HL-60/S4 treated with retinoic acid at 250 ng/mL for 4 days and 3 days (cell line): ENCODE measurements at regions not wholly inside any gene's neighbourhood (a gene's known extent, or its start where the extent isn't known, plus 50 kb on each side); places are given as distances from the start of the nearest gene placed in this dataset.
"Not testable (repeated sequence)": the region's sequence is repeated elsewhere in the genome, so short reads cannot be mapped to it uniquely, and the experiment has no call there.

Source experiments
- in situ Hi-C: fragments of 300-500 bp; cut with MboI; formaldehyde crosslinking; loops from 2 replicates; pipeline ENCODE4 v1.7.0; 2022; ENCODE audit warnings: low sequenced_read_pairs

GRCh38 chr2:144642131-144642530 is 122.2 kb upstream of the ZEB2 start:
- in situ Hi-C loops, result no loop called here

- in situ Hi-C loops, result not testable (repeated sequence)
Measured at GRCh38 chr2:144638250-144638649, 118.3 kb upstream of the ZEB2 start.

- in situ Hi-C loops, result not testable (repeated sequence)
Measured at GRCh38 chr2:144636860-144637259, 116.9 kb upstream of the ZEB2 start.

GRCh38 chr2:144632809-144633208 is 112.9 kb upstream of the ZEB2 start:
- in situ Hi-C loops, result no loop called here

GRCh38 chr2:144631636-144632035 is 111.7 kb upstream of the ZEB2 start:
- in situ Hi-C loops, result no loop called here

- in situ Hi-C loops, result no loop called here
Measured at GRCh38 chr2:144630459-144631215, 110.7 kb upstream of the ZEB2 start.

- in situ Hi-C loops, result no loop called here
Measured at GRCh38 chr2:144629935-144630334, 110.0 kb upstream of the ZEB2 start.

GRCh38 chr2:144628566-144628965 is 108.6 kb upstream of the ZEB2 start:
- in situ Hi-C loops, result no loop called here

- in situ Hi-C loops, result no loop called here
Measured at GRCh38 chr2:144625626-144626025, 105.7 kb upstream of the ZEB2 start.

- in situ Hi-C loops, result no loop called here
Measured at GRCh38 chr2:144625226-144625625, 105.3 kb upstream of the ZEB2 start.

- in situ Hi-C loops, result no loop called here
Measured at GRCh38 chr2:144624451-144624850, 104.5 kb upstream of the ZEB2 start.

GRCh38 chr2:144622373-144622772 is 102.5 kb upstream of the ZEB2 start:
- in situ Hi-C loops, result not testable (repeated sequence)

- in situ Hi-C loops, result no loop called here
Measured at GRCh38 chr2:144621266-144621665, 101.3 kb upstream of the ZEB2 start.

GRCh38 chr2:144619760-144620159 is 99.8 kb upstream of the ZEB2 start:
- in situ Hi-C loops, result no loop called here

- in situ Hi-C loops, result not testable (repeated sequence)
Measured at GRCh38 chr2:144617171-144617570, 97.3 kb upstream of the ZEB2 start.

- in situ Hi-C loops, result no loop called here
Measured at GRCh38 chr2:144615866-144616565, 96.1 kb upstream of the ZEB2 start.

GRCh38 chr2:144607891-144608521 is 88.1 kb upstream of the ZEB2 start:
- in situ Hi-C loops, result no loop called here

GRCh38 chr2:144607099-144607498 is 87.2 kb upstream of the ZEB2 start:
- in situ Hi-C loops, result no loop called here

- in situ Hi-C loops, result no loop called here
Measured at GRCh38 chr2:144606466-144607095, 86.7 kb upstream of the ZEB2 start.

GRCh38 chr2:144605231-144605840 is 85.4 kb upstream of the ZEB2 start:
- in situ Hi-C loops, result no loop called here

- in situ Hi-C loops, result no loop called here
Measured at GRCh38 chr2:144603334-144603733, 83.4 kb upstream of the ZEB2 start.
